ENCODE measurements at regions not wholly inside any gene's neighbourhood (a gene's known extent, or its start where the extent isn't known, plus 50 kb on each side); places are given as distances from the start of the nearest gene placed in this dataset.

GRCh38 chr2:57674743-57675142, 371.9 kb upstream of the VRK2 start:
- TF ChIP-seq POLR2A (IDR thresholded peaks at IDR 0.05), result no peak
- TF ChIP-seq CTCF (IDR thresholded peaks at IDR 0.05), result no peak
